Vagina (tissue), 2 donors: ENCODE measurements at regions not wholly inside any gene's neighbourhood (a gene's known extent, or its start where the extent isn't known, plus 50 kb on each side); places are given as distances from the start of the nearest gene placed in this dataset.
"Not testable (repeated sequence)": the region's sequence is repeated elsewhere in the genome, so short reads cannot be mapped to it uniquely, and the experiment has no call there.

ENCODE experiments used
- DNase-seq, 2 donors: peaks; one replicate each; pipeline ENCODE4 v3.0.0-alpha.2; 2017; ENCODE audit errors: extremely low spot score in 2 of 2
- H3K27ac ChIP-seq: fragments of 200-600 bp; sonication (generic); one replicate; pipeline ENCODE4 v1.5.1; 2019
- H3K27me3 ChIP-seq: fragments of 200-600 bp; sonication (generic); one replicate; pipeline ENCODE4 v1.5.1; 2019
- H3K36me3 ChIP-seq, 2 donors: fragments of 200-600 bp; sonication (generic); one replicate each; pipeline ENCODE4 v1.5.1; 2017 to 2019
- H3K4me1 ChIP-seq: fragments of 200-600 bp; sonication (generic); one replicate; pipeline ENCODE4 v1.5.1; 2019
- H3K4me3 ChIP-seq, 2 donors: fragments of 200-600 bp; sonication (generic); 1 replicate in 1 of 2; 2 replicates in 1 of 2; pipeline ENCODE4 v1.5.1; 2016 to 2019
- H3K9me3 ChIP-seq: fragments of 200-600 bp; sonication (generic); one replicate; pipeline ENCODE4 v1.5.1; 2019
- CTCF ChIP-seq, 3 experiments: fragments of 450-650 bp in 2 of 3; fragments of 200-600 bp in 1 of 3; sonication (generic) in 1 of 3; IDR thresholded peaks; one replicate each; pipeline ENCODE4 v1.5.1; 2017 to 2019; ENCODE audit warnings: antibody characterized with exemption in 3 of 3, mild to moderate bottlenecking in 2 of 3, moderate library complexity in 2 of 3
- POLR2A ChIP-seq, 2 donors: fragments of 450-650 bp; IDR thresholded peaks; one replicate each; pipeline ENCODE4 v1.6.1; 2017; ENCODE audit warnings: antibody characterized with exemption in 2 of 2, mild to moderate bottlenecking in 2 of 2, moderate library complexity in 2 of 2
- POLR2AphosphoS5 ChIP-seq, 2 donors: sonication (generic); formaldehyde crosslinking; IDR thresholded peaks; one replicate each; pipeline ENCODE4 v1.9.0; 2017; ENCODE audit warnings: antibody characterized with exemption in 2 of 2, mild to moderate bottlenecking in 2 of 2, low read depth in 1 of 2; ENCODE audit not compliant: insufficient read depth in 1 of 2
- intact Hi-C: fragments of 100-400 bp; cut with DNase I; formaldehyde crosslinking; loops from one replicate; pipeline ENCODE4 v1.15.1; 2023

DNA sequence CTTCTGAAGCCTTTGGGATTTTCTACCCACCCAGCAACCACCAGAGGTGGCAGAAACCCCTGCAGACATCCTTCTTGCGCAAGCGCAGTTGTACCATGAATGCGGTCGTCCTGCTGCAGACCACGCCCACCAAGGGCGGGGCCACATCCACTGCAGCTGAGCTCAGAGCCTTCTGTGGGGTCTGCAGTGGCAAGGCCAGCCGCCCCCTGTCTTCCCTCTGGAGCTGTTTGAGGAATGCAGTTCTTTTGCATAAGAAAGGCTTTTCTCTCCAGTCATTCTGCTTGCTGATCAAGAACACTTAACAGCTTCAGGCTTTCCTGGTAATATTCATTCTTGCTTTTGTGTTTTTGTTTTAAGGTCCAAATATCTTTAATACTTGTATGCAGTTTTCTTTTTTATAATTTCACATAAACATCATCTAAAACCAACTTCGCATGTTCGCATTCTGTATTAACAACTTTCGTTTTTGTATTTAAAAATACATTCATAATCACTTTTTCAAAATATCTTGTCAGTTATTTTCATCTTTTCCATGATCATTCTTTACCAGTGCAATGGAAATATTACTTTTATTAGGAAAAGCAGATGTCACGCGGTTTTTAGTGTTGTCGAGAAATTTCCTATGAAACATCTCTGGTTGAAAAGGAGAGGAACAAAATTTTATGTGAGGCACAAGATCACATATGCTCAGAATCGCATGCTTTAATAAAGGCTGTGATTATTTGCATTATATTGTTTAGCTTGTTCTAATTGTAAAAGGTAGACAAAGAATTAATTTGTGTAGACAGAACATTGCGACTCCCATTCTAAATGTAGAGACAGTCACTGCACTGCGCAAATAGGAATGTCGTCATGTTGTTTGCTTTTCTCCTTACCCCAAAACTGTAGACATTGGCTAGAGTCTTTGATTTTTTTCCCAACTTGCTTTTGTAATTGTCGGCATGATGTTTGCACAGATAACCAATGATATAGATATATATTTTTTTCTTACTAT lies 98.1 kb upstream of the SNRPN start:
- H3K27ac ChIP-seq = no peak overlapping the region
- no peak for TF ChIP-seq POLR2AphosphoS5 (IDR thresholded peaks at IDR 0.05; ENCODE audit: insufficient read depth in 1 of 2, low read depth in 1 of 2)
- TF ChIP-seq CTCF (IDR thresholded peaks at IDR 0.05) = no peak
- H3K27me3 ChIP-seq = no peaks in the 10 kb centered on the region
- H3K36me3 ChIP-seq = no peaks in the 10 kb centered on the region
- no peaks in the 10 kb centered on the region for H3K4me1 ChIP-seq
- no peak for DNase-seq
- no peak overlapping the region for H3K4me3 ChIP-seq
- H3K9me3 ChIP-seq = no peaks in the 10 kb centered on the region
- intact Hi-C loops = no loop called here

DNA sequence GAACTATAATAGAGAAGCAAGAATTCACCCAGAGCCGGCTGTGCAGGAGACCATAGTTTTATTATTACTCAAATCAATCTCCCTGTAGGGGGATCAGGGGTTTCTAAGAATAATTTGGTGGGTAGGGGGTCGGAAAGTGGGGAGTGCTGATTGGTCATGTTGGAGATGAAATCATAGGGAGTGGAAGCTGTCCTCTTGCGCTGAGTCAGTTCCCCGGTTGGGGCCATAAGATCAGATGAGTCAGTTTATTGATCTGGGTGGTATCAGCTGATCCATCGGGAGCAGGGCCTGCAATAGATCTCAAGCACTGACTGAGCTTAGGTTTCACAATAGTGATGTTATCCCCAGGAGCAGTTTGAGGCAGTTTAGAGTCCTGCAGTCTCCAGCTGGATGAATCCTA lies 97.0 kb upstream of the SNRPN start:
- no peak for DNase-seq
- H3K4me3 ChIP-seq = no peak overlapping the region
- no peaks in the 10 kb centered on the region for H3K27me3 ChIP-seq
- H3K27ac ChIP-seq = no peak overlapping the region
- H3K4me1 ChIP-seq = no peaks in the 10 kb centered on the region
- no peak for TF ChIP-seq CTCF (IDR thresholded peaks at IDR 0.05)
- TF ChIP-seq POLR2AphosphoS5 (IDR thresholded peaks at IDR 0.05; ENCODE audit: insufficient read depth in 1 of 2, low read depth in 1 of 2) = no peak
- no peak for TF ChIP-seq POLR2A (IDR thresholded peaks at IDR 0.05)
- H3K9me3 ChIP-seq = no peaks in the 10 kb centered on the region
- H3K36me3 ChIP-seq = no peaks in the 10 kb centered on the region
- intact Hi-C loops = no loop called here

DNA sequence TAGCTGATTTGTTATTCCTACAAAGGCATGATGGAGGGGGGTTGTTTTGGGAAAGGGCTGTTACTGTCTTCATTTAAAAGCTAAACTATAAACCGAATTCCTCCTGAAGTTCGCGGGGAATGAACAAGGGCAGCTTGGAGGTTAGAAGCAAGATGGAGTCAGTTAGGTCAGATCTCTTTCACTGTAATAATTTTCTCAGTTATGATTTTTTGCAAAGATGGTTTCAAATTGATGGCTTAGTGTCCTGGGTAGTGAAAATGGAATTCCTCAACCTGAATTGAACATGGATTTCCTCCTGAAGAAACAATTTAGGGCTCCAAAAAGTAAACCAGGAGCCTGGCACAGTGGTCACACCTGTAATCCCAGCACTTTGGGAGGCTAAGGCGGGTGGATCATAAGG lies 96.6 kb upstream of the SNRPN start:
- H3K27me3 ChIP-seq, H3K9me3 ChIP-seq, H3K4me3 ChIP-seq, intact Hi-C loops, H3K36me3 ChIP-seq, H3K27ac ChIP-seq, DNase-seq, H3K4me1 ChIP-seq: not testable (repeated sequence)

- Histone ChIP-seq H3K27ac (no peak overlapping the region), H3K36me3 (no peaks in the 10 kb centered on the region), H3K9me3 (no peaks in the 10 kb centered on the region), H3K27me3 (no peaks in the 10 kb centered on the region), H3K4me3 (no peak overlapping the region), H3K4me1 (no peaks in the 10 kb centered on the region)
- no peak for DNase-seq
- TF ChIP-seq CTCF (IDR thresholded peaks at IDR 0.05) (no peak), POLR2A (IDR thresholded peaks at IDR 0.05) (no peak), POLR2AphosphoS5 (IDR thresholded peaks at IDR 0.05; ENCODE audit: insufficient read depth in 1 of 2, low read depth in 1 of 2) (no peak)
- intact Hi-C loops = no loop called here
Observed at GRCh38 chr15:24858737-24859601, 95.8 kb upstream of the SNRPN start.

- intact Hi-C loops = no loop called here
- H3K9me3 ChIP-seq = no peaks in the 10 kb centered on the region
- H3K4me1 ChIP-seq = no peaks in the 10 kb centered on the region
- no peaks in the 10 kb centered on the region for H3K36me3 ChIP-seq
- DNase-seq = no peak
- H3K27me3 ChIP-seq = no peaks in the 10 kb centered on the region
- no peak overlapping the region for H3K27ac ChIP-seq
- no peak for TF ChIP-seq POLR2A (IDR thresholded peaks at IDR 0.05)
- TF ChIP-seq CTCF (IDR thresholded peaks at IDR 0.05) = no peak
- TF ChIP-seq POLR2AphosphoS5 (IDR thresholded peaks at IDR 0.05; ENCODE audit: insufficient read depth in 1 of 2, low read depth in 1 of 2) = no peak
- H3K4me3 ChIP-seq = no peak overlapping the region
Observed at GRCh38 chr15:24861014-24861690, 93.6 kb upstream of the SNRPN start.
